Osteocyte (in vitro differentiated cells): ENCODE measurements at regions not wholly inside any gene's neighbourhood (a gene's known extent, or its start where the extent isn't known, plus 50 kb on each side); places are given as distances from the start of the nearest gene placed in this dataset.

ENCODE experiments used
- DNase-seq: peaks from one replicate; pipeline ENCODE4 v3.0.0; 2021; ENCODE audit warnings: mixed read lengths; ENCODE audit not compliant: unreplicated experiment; ENCODE audit errors: extremely low spot score
- H3K27ac Mint-ChIP-seq: one replicate; pipeline ENCODE4 v1.8.0; 2021; ENCODE audit warnings: mild to moderate bottlenecking, mixed read lengths; ENCODE audit not compliant: unreplicated experiment
- H3K27me3 Mint-ChIP-seq: one replicate; pipeline ENCODE4 v1.8.0; 2021; ENCODE audit warnings: mixed read lengths; ENCODE audit not compliant: unreplicated experiment
- H3K36me3 Mint-ChIP-seq: one replicate; pipeline ENCODE4 v1.8.0; 2021; ENCODE audit warnings: mixed read lengths; ENCODE audit not compliant: unreplicated experiment
- H3K4me1 Mint-ChIP-seq: one replicate; pipeline ENCODE4 v1.8.0; 2021; ENCODE audit warnings: mixed read lengths; ENCODE audit not compliant: unreplicated experiment
- H3K4me3 Mint-ChIP-seq: one replicate; pipeline ENCODE4 v1.8.0; 2021; ENCODE audit warnings: mild to moderate bottlenecking, moderate library complexity, mixed read lengths; ENCODE audit not compliant: unreplicated experiment
- H3K9me3 Mint-ChIP-seq: one replicate; pipeline ENCODE4 v1.8.0; 2021; ENCODE audit warnings: mixed read lengths; ENCODE audit not compliant: unreplicated experiment
- TF ChIP-seq, protein P1 (sequence below): fragments of 200-600 bp; sonication (generic); IDR thresholded peaks from 2 replicates; pipeline ENCODE4 v1.5.0; 2021; ENCODE audit warnings: antibody characterized with exemption, mild to moderate bottlenecking, moderate library complexity

DNA sequence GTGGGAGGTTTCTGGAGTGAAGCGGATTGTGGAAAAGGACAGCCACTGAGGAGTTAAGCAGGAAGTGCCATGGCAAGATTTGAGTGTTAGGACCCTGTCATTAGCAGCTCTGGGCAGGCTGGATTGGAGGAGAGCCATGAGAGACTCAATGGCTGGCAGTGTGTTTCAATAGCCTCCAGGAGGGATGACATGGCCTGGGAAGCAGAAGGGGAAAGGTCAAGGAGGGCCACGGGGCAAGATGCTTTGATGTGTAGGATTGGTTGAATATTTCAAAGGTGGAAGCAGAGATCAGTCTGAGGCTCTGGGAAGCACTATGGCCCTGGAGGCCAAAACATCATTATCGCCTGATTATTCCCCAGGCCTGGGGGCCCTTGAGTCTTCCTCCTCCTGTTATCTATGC lies 229.0 kb upstream of the HS6ST1 start:
- TF ChIP-seq, protein P1, sequence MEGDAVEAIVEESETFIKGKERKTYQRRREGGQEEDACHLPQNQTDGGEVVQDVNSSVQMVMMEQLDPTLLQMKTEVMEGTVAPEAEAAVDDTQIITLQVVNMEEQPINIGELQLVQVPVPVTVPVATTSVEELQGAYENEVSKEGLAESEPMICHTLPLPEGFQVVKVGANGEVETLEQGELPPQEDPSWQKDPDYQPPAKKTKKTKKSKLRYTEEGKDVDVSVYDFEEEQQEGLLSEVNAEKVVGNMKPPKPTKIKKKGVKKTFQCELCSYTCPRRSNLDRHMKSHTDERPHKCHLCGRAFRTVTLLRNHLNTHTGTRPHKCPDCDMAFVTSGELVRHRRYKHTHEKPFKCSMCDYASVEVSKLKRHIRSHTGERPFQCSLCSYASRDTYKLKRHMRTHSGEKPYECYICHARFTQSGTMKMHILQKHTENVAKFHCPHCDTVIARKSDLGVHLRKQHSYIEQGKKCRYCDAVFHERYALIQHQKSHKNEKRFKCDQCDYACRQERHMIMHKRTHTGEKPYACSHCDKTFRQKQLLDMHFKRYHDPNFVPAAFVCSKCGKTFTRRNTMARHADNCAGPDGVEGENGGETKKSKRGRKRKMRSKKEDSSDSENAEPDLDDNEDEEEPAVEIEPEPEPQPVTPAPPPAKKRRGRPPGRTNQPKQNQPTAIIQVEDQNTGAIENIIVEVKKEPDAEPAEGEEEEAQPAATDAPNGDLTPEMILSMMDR: no peak
- DNase-seq: peak; percentile 46
- H3K36me3 Mint-ChIP-seq: no peaks in the 10 kb centered on the region
- no peak overlapping the region for H3K4me3 Mint-ChIP-seq
- no peak overlapping the region for H3K27ac Mint-ChIP-seq
- peaks cover 2% of the 10 kb centered on the region for H3K9me3 Mint-ChIP-seq
- H3K27me3 Mint-ChIP-seq: no peaks in the 10 kb centered on the region
- H3K4me1 Mint-ChIP-seq: peaks cover 27% of the 10 kb centered on the region

DNA sequence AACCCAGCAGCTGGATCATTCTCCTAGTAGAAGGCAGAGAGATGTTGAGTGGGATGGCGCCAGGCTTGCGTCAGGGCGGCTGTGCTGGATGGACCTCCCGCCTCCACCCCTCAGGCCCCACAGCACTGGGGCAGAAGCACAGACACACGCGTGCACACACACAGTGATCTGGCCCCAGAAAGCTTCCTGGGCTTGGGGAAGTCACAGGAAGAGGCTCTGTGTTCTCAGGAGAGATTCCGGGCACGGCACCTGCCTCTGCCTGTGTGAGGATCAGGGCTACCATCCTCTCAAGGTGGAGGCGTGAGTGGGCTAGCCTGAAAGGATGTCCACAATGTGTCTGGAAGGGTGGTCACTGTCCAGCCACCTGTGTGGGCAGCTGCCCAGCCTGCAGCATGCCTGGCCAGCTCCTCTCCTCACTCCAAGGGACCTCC lies 229.8 kb upstream of the HS6ST1 start:
- Mint-ChIP-seq H3K36me3 (no peaks in the 10 kb centered on the region), H3K27me3 (no peaks in the 10 kb centered on the region), H3K4me1 (peaks cover 29% of the 10 kb centered on the region), H3K9me3 (no peaks in the 10 kb centered on the region), H3K27ac (no peak overlapping the region), H3K4me3 (no peak overlapping the region)
- peak; percentile 78 for DNase-seq
- TF ChIP-seq, protein P1: no peak

DNA sequence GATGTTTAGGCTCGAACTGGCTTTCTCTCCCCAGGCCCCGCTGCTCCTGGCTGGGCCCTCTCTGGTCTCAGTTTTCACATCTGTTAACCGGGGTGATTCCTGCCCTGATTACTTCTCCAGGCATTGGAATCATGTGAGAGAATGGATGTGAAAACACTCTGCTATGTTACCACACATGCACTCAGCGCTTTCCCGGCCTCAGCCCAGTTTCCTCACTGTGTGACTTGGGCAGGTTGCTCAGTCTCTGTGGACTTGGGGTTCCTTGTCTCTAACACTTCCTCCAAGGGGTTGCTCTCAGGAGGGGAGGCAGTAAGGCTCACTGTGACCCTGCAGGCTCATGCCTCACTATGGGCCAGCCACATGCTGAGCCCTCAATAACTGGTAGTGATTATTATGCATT lies 230.4 kb upstream of the HS6ST1 start:
- Mint-ChIP-seq H3K36me3 (no peaks in the 10 kb centered on the region), H3K4me3 (no peak overlapping the region), H3K4me1 (peaks cover 23% of the 10 kb centered on the region), H3K9me3 (no peaks in the 10 kb centered on the region), H3K27me3 (no peaks in the 10 kb centered on the region), H3K27ac (no peak overlapping the region)
- DNase-seq: peak; percentile 44
- TF ChIP-seq, protein P1: no peak

DNA sequence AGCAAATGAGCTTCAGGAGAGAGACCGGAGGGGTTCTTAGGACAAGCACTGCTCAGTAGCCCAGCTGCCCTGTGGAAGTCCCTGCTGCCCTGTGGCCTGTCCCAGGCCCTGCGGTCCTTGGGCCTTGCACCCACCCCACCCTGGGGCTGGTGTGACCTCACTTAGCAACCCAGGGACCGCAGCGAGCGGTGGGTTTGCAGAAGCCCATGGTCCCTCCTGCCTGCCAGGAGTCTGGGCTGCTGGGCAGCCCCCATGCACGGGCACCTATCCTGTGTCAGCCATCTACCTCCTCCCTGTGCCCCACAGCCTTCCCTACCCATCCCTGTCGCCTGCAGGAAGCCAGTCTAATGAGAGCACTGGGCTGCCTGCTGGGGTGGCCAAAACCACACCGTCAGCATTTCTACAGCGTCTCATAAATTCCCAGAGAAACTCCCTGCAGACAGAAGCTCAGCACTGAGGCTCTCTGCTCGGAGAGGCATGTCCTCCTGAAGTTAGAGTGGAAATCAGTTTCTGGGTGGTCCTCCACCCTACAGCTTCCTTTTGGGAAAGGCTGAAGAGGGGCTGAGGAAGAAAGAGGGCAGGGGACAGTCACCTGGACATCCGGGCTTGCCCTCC lies 231.1 kb upstream of the HS6ST1 start:
- Mint-ChIP-seq H3K4me3 (no peak overlapping the region), H3K9me3 (peaks cover 4% of the 10 kb centered on the region), H3K36me3 (no peaks in the 10 kb centered on the region), H3K4me1 (peaks cover 22% of the 10 kb centered on the region), H3K27me3 (no peaks in the 10 kb centered on the region), H3K27ac (no peak overlapping the region)
- DNase-seq: peak; percentile 72
- TF ChIP-seq, protein P1: no peak

DNA sequence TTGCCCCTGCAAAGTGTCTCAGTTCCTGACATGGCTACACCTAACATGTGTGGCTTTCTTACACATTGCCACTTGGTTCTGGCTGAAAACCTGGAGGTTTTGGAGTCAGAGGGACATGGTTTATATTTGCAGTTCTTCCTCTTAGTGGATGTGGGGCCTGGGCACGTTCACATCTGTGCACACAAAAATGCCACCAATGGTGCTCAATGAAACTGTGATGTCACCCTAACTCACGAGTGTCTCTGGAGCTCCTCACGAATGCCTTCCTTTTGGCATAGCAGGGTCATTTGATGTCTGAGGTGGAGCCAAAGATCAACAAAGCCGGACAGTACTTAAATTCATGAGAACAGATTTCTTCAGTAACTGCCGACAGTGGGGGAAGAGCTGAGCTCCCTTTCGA lies 231.7 kb upstream of the HS6ST1 start:
- TF ChIP-seq, protein P1: no peak
- H3K27me3 Mint-ChIP-seq: no peaks in the 10 kb centered on the region
- no peaks in the 10 kb centered on the region for H3K36me3 Mint-ChIP-seq
- no peak for DNase-seq
- no peak overlapping the region for H3K27ac Mint-ChIP-seq
- H3K4me3 Mint-ChIP-seq: no peak overlapping the region
- peaks cover 22% of the 10 kb centered on the region for H3K4me1 Mint-ChIP-seq
- peaks cover 4% of the 10 kb centered on the region for H3K9me3 Mint-ChIP-seq
